Mesenchymal stem cell (in vitro differentiated cells and primary cell): ENCODE measurements at regions not wholly inside any gene's neighbourhood (a gene's known extent, or its start where the extent isn't known, plus 50 kb on each side); places are given as distances from the start of the nearest gene placed in this dataset.

Experiments used
- DNase-seq: peaks from one replicate; pipeline ENCODE4 v3.0.0-alpha.2; 2013
- H2AFZ ChIP-seq: one replicate; pipeline ENCODE4 v1.6.1; 2013; ENCODE audit warnings: low read depth, mild to moderate bottlenecking, control low read depth, inconsistent platforms, low read length, moderate library complexity
- H2AK5ac ChIP-seq: 2 replicates; pipeline ENCODE4 v1.6.1; 2013; ENCODE audit warnings: low read length, moderate library complexity, mild to moderate bottlenecking, inconsistent platforms; ENCODE audit not compliant: severe bottlenecking
- H2BK120ac ChIP-seq: one replicate; pipeline ENCODE4 v1.6.1; 2013; ENCODE audit warnings: low read depth, mild to moderate bottlenecking, inconsistent platforms, low read length, moderate library complexity
- H2BK12ac ChIP-seq, 2 experiments: one replicate each; pipeline ENCODE4 v1.6.1; 2013; ENCODE audit warnings: inconsistent platforms in 2 of 2, low read length in 2 of 2, mild to moderate bottlenecking in 2 of 2, moderate library complexity in 2 of 2, control low read depth in 1 of 2
- H2BK15ac ChIP-seq: one replicate; pipeline ENCODE4 v1.6.1; 2013; ENCODE audit warnings: mild to moderate bottlenecking, low read depth, inconsistent platforms; ENCODE audit not compliant: poor library complexity, severe bottlenecking
- H2BK5ac ChIP-seq: 2 replicates; pipeline ENCODE4 v1.6.1; 2013; ENCODE audit warnings: low read depth, mild to moderate bottlenecking, low read length, control low read depth, inconsistent platforms; ENCODE audit not compliant: poor library complexity, severe bottlenecking
- H3K14ac ChIP-seq, 2 experiments: one replicate each; pipeline ENCODE4 v1.6.1; 2013; ENCODE audit warnings: inconsistent platforms in 2 of 2, low read length in 2 of 2, control low read depth in 1 of 2, mild to moderate bottlenecking in 1 of 2, moderate library complexity in 1 of 2
- H3K18ac ChIP-seq, 2 experiments: one replicate each; pipeline ENCODE4 v1.6.1; 2013; ENCODE audit warnings: inconsistent platforms in 2 of 2, low read length in 2 of 2, control low read depth in 1 of 2, low read depth in 1 of 2, mild to moderate bottlenecking in 1 of 2
- H3K23ac ChIP-seq, 2 experiments: one replicate each; pipeline ENCODE4 v1.6.1; 2013; ENCODE audit warnings: inconsistent platforms in 2 of 2, low read length in 2 of 2, mild to moderate bottlenecking in 2 of 2, moderate library complexity in 2 of 2, control low read depth in 1 of 2
- H3K27ac ChIP-seq: 2 replicates; pipeline ENCODE4 v1.5.1; 2013; ENCODE audit warnings: mild to moderate bottlenecking, moderate library complexity, low read length, control low read depth, inconsistent platforms; ENCODE audit not compliant: poor library complexity, severe bottlenecking
- H3K27me3 ChIP-seq, 2 experiments: 2 replicates each; pipeline versions ENCODE4 v1.6.1 to v1.7.0; 2013; ENCODE audit warnings: low read length in 2 of 2, mild to moderate bottlenecking in 2 of 2, moderate library complexity in 2 of 2, control low read depth in 1 of 2, inconsistent platforms in 1 of 2; ENCODE audit not compliant: control insufficient read depth in 1 of 2, insufficient read depth in 1 of 2
- H3K36me3 ChIP-seq, 2 experiments: 2 replicates each; pipeline versions ENCODE4 v1.6.1 to v1.7.0; 2013; ENCODE audit warnings: low read length in 2 of 2, control low read depth in 1 of 2, inconsistent platforms in 1 of 2, low read depth in 1 of 2, mild to moderate bottlenecking in 1 of 2; ENCODE audit not compliant: insufficient read depth in 2 of 2, control insufficient read depth in 1 of 2
- H3K4ac ChIP-seq, 2 experiments: one replicate each; pipeline ENCODE4 v1.6.1; 2013; ENCODE audit warnings: inconsistent platforms in 2 of 2, low read length in 2 of 2, mild to moderate bottlenecking in 2 of 2, moderate library complexity in 2 of 2, control low read depth in 1 of 2, low read depth in 1 of 2
- H3K4me1 ChIP-seq: 2 replicates; pipeline ENCODE4 v1.6.1; 2013; ENCODE audit warnings: low read depth, low read length, control low read depth; ENCODE audit not compliant: control insufficient read depth, insufficient read depth
- H3K4me2 ChIP-seq: 2 replicates; pipeline ENCODE4 v1.6.1; 2013; ENCODE audit warnings: low read length, mild to moderate bottlenecking, inconsistent platforms; ENCODE audit not compliant: poor library complexity, severe bottlenecking
- H3K4me3 ChIP-seq, 2 experiments: 2 replicates each; pipeline versions ENCODE4 v1.5.1 to v1.7.0; 2013; ENCODE audit warnings: low read length in 2 of 2, mild to moderate bottlenecking in 2 of 2, control low read depth in 1 of 2, low read depth in 1 of 2; ENCODE audit not compliant: insufficient read depth in 1 of 2
- H3K79me1 ChIP-seq: replicated peaks from 2 replicates; pipeline ENCODE4 v1.6.1; 2013; ENCODE audit warnings: mild to moderate bottlenecking, control low read depth, low read length, inconsistent platforms; ENCODE audit not compliant: poor library complexity, severe bottlenecking
- H3K9ac ChIP-seq: 2 replicates; pipeline ENCODE4 v1.7.0; 2013; ENCODE audit warnings: mild to moderate bottlenecking, low read length, moderate library complexity
- H3K9me3 ChIP-seq: 2 replicates; pipeline ENCODE4 v1.7.0; 2013; ENCODE audit warnings: mild to moderate bottlenecking, low read length; ENCODE audit not compliant: control insufficient read depth
- H4K8ac ChIP-seq: one replicate; pipeline ENCODE4 v1.6.1; 2013; ENCODE audit warnings: inconsistent platforms, mild to moderate bottlenecking, low read length, moderate library complexity
- H4K91ac ChIP-seq: one replicate; pipeline ENCODE4 v1.6.1; 2013; ENCODE audit warnings: mild to moderate bottlenecking, low read length, inconsistent platforms
- WGBS: methylation state at CpG from one replicate; pipeline ENCODE4 v1.1.7; 2013; ENCODE audit warnings: mixed read lengths; 5-methylcytosine and 5-hydroxymethylcytosine counted together

GRCh38 chr13:34356686-34357434, 538.9 kb downstream of the RFC3 start:
- Histone ChIP-seq H3K4me2 (no peak overlapping the region), H3K9me3 (no peaks in the 10 kb centered on the region), H2BK15ac (no peak overlapping the region), H2BK120ac (no peak overlapping the region), H2AK5ac (no peak overlapping the region), H3K18ac (peak overlapping the region; percentile 78 to 96), H4K91ac (peak overlapping the region; percentile 70), H3K27me3 (no peaks in the 10 kb centered on the region), H3K27ac (no peak overlapping the region), H2BK12ac (peak overlapping the region; percentile 69 to 71), H2BK5ac (no peak overlapping the region), H3K4me3 (no peak overlapping the region), H3K14ac (peak overlapping the region in 1 of 2 experiments; percentile 93), H4K8ac (peak overlapping the region; percentile 56), H3K4me1 (peaks cover 11% of the 10 kb centered on the region), H3K9ac (no peak overlapping the region), H3K79me1 (no peaks in the 10 kb centered on the region), H3K4ac (peak overlapping the region; percentile 57 to 99), H3K36me3 (no peaks in the 10 kb centered on the region), H3K23ac (peak overlapping the region in 1 of 2 experiments; percentile 31), H2AFZ (no peak overlapping the region)
- 64% methylated on average over 3 of the region's 4 CpGs for WGBS
- DNase-seq: peak; percentile 50

GRCh38 chr13:34357435-34358232, 539.7 kb downstream of the RFC3 start:
- H3K23ac ChIP-seq: no peak overlapping the region
- peak overlapping the region; percentile 88 for H4K8ac ChIP-seq
- no peaks in the 10 kb centered on the region for H3K27me3 ChIP-seq
- no peak overlapping the region for H3K4me2 ChIP-seq
- peak overlapping the region; percentile 90 to 96 for H3K18ac ChIP-seq
- H3K4me1 ChIP-seq: peaks cover 11% of the 10 kb centered on the region
- peak overlapping the region; percentile 91 for H2AK5ac ChIP-seq
- H3K14ac ChIP-seq: peak overlapping the region in 1 of 2 experiments; percentile 92
- H3K9ac ChIP-seq: peak overlapping the region; percentile 37
- peak overlapping the region; percentile 97 for H4K91ac ChIP-seq
- H3K27ac ChIP-seq: peak overlapping the region; percentile 17
- peak overlapping the region; percentile 93 to 99 for H3K4ac ChIP-seq
- WGBS: 19% methylated on average over 9 of the region's 10 CpGs
- no peaks in the 10 kb centered on the region for H3K36me3 ChIP-seq
- H3K9me3 ChIP-seq: no peaks in the 10 kb centered on the region
- no peak overlapping the region for H3K4me3 ChIP-seq
- H2BK12ac ChIP-seq: peak overlapping the region; percentile 98 to 99
- H2BK15ac ChIP-seq: peak overlapping the region; percentile 90
- peak overlapping the region; percentile 58 for H2BK5ac ChIP-seq
- peak; percentile 83 for DNase-seq
- no peak overlapping the region for H2AFZ ChIP-seq
- no peaks in the 10 kb centered on the region for H3K79me1 ChIP-seq
- H2BK120ac ChIP-seq: peak overlapping the region; percentile 88

- DNase-seq: peak; percentile 93
- Histone ChIP-seq H3K4ac (no peak overlapping the region), H3K4me2 (no peak overlapping the region), H3K9ac (peak overlapping the region; percentile 4), H3K4me1 (peaks cover 11% of the 10 kb centered on the region), H3K4me3 (no peak overlapping the region), H3K36me3 (no peaks in the 10 kb centered on the region), H3K27ac (peak overlapping the region; percentile 28), H4K91ac (no peak overlapping the region), H4K8ac (no peak overlapping the region), H2AFZ (no peak overlapping the region), H3K9me3 (no peaks in the 10 kb centered on the region), H3K27me3 (no peaks in the 10 kb centered on the region), H2AK5ac (no peak overlapping the region), H2BK120ac (no peak overlapping the region), H3K18ac (no peak overlapping the region), H2BK12ac (no peak overlapping the region), H2BK15ac (no peak overlapping the region), H3K79me1 (no peaks in the 10 kb centered on the region), H3K23ac (no peak overlapping the region), H2BK5ac (no peak overlapping the region), H3K14ac (no peak overlapping the region)
- WGBS: 80% methylated on average over 1 of the region's 2 CpGs
These were observed 541.0 kb downstream of the RFC3 start for GRCh38 chr13:34358811-34359513.

GRCh38 chr13:34360702-34361101, 542.8 kb downstream of the RFC3 start:
- peak overlapping the region; percentile 25 for H2AK5ac ChIP-seq
- H2AFZ ChIP-seq: no peak overlapping the region
- H3K27ac ChIP-seq: no peak overlapping the region
- no peak overlapping the region for H4K91ac ChIP-seq
- no peak overlapping the region for H3K4me2 ChIP-seq
- no peaks in the 10 kb centered on the region for H3K79me1 ChIP-seq
- H2BK5ac ChIP-seq: no peak overlapping the region
- H3K9ac ChIP-seq: no peak overlapping the region
- DNase-seq: no peak
- peaks cover 11% of the 10 kb centered on the region for H3K4me1 ChIP-seq
- H2BK15ac ChIP-seq: no peak overlapping the region
- no peak overlapping the region for H2BK120ac ChIP-seq
- H3K9me3 ChIP-seq: no peaks in the 10 kb centered on the region
- H3K4ac ChIP-seq: peak overlapping the region in 1 of 2 experiments; percentile 24
- no peak overlapping the region for H3K4me3 ChIP-seq
- H3K23ac ChIP-seq: no peak overlapping the region
- H3K14ac ChIP-seq: no peak overlapping the region
- no peaks in the 10 kb centered on the region for H3K27me3 ChIP-seq
- H3K18ac ChIP-seq: no peak overlapping the region
- H3K36me3 ChIP-seq: no peaks in the 10 kb centered on the region
- H4K8ac ChIP-seq: no peak overlapping the region
- peak overlapping the region in 1 of 2 experiments; percentile 54 for H2BK12ac ChIP-seq
